HEK293T (cell line): ENCODE measurements at regions not wholly inside any gene's neighbourhood (a gene's known extent, or its start where the extent isn't known, plus 50 kb on each side); places are given as distances from the start of the nearest gene placed in this dataset.

ENCODE experiments used
- FOXK2 ChIP-seq: fragments of 450-650 bp; IDR thresholded peaks from 2 replicates; pipeline ENCODE4 v1.6.1; 2016; ENCODE audit warnings: mild to moderate bottlenecking
- NFRKB ChIP-seq: fragments of 450-650 bp; IDR thresholded peaks from 2 replicates; pipeline ENCODE4 v1.6.1; 2016; ENCODE audit warnings: mild to moderate bottlenecking, moderate library complexity
- SUZ12 ChIP-seq: fragments of 450-650 bp; IDR thresholded peaks from 2 replicates; pipeline ENCODE4 v1.6.1; 2016; ENCODE audit warnings: mild to moderate bottlenecking

- TF ChIP-seq SUZ12 = no peak
- no peak for TF ChIP-seq NFRKB
- TF ChIP-seq FOXK2 = no peak
Measured at GRCh38 chr3:124491875-124492274, 238.4 kb upstream of the UMPS start.
